Suprapubic skin (tissue), 4 donors: ENCODE measurements at regions not wholly inside any gene's neighbourhood (a gene's known extent, or its start where the extent isn't known, plus 50 kb on each side); places are given as distances from the start of the nearest gene placed in this dataset.
"Not testable (repeated sequence)": the region's sequence is repeated elsewhere in the genome, so short reads cannot be mapped to it uniquely, and the experiment has no call there.

ENCODE experiments used
- DNase-seq, 2 donors: peaks; one replicate each; pipeline ENCODE4 v3.0.0-alpha.2; 2019; ENCODE audit warnings: low spot score in 2 of 2
- H3K27ac ChIP-seq: fragments of 200-600 bp; sonication (generic); one replicate; pipeline ENCODE4 v1.5.1; 2019
- H3K27me3 ChIP-seq: fragments of 200-600 bp; sonication (generic); one replicate; pipeline ENCODE4 v1.5.1; 2019
- H3K36me3 ChIP-seq: fragments of 200-600 bp; sonication (generic); one replicate; pipeline ENCODE4 v1.5.1; 2019
- H3K4me1 ChIP-seq: fragments of 200-600 bp; sonication (generic); one replicate; pipeline ENCODE4 v1.5.1; 2019
- H3K4me3 ChIP-seq: fragments of 200-600 bp; sonication (generic); one replicate; pipeline ENCODE4 v1.5.1; 2019; ENCODE audit warnings: mild to moderate bottlenecking
- H3K9me3 ChIP-seq: fragments of 200-600 bp; sonication (generic); one replicate; pipeline ENCODE4 v1.5.1; 2019
- CTCF ChIP-seq, 2 donors: fragments of 200-600 bp in 1 of 2; fragments of 450-650 bp in 1 of 2; sonication (generic) in 1 of 2; IDR thresholded peaks; one replicate each; pipeline ENCODE4 v1.5.1; 2016 to 2019; ENCODE audit warnings: antibody characterized with exemption in 2 of 2, mild to moderate bottlenecking in 1 of 2, moderate library complexity in 1 of 2
- EP300 ChIP-seq: sonication (generic); formaldehyde crosslinking; IDR thresholded peaks from one replicate; pipeline ENCODE4 v1.6.1; 2017; ENCODE audit warnings: antibody characterized with exemption
- POLR2A ChIP-seq, 2 donors: fragments of 450-650 bp; IDR thresholded peaks; one replicate each; pipeline ENCODE4 v1.6.1; 2017; ENCODE audit warnings: antibody characterized with exemption in 2 of 2, mild to moderate bottlenecking in 2 of 2, moderate library complexity in 2 of 2
- POLR2AphosphoS5 ChIP-seq, 3 donors: sonication (generic); formaldehyde crosslinking; IDR thresholded peaks; one replicate each; pipeline ENCODE4 v1.6.1; 2017; ENCODE audit warnings: antibody characterized with exemption in 3 of 3
- WGBS: methylation state at CpG from one replicate; pipeline ENCODE4 v1.1.5; 2018; 5-methylcytosine and 5-hydroxymethylcytosine counted together

DNA sequence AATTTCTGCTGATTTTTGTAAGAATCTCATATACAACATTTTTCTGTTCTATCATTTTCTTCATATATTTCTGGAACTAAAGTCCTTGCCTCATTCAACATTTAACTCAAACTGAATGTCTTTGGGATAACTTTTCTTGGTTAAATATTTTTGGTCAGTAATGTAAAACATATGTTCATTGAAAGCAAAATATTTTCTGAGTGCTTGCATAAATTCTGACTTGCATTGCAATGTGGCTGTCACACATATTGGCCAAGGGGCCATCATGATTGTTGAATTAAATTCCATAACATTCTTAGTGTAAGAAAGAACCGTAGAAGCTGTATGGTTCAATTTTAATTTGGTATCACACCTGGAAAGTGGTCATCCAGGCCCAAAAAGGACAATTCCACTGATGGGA lies 369.4 kb downstream of the GALC start:
- Histone ChIP-seq H3K4me3 (no peak overlapping the region), H3K27ac (no peak overlapping the region), H3K4me1 (peaks cover 13% of the 10 kb centered on the region), H3K36me3 (no peaks in the 10 kb centered on the region), H3K27me3 (no peaks in the 10 kb centered on the region), H3K9me3 (peaks cover 6% of the 10 kb centered on the region)
- 69% methylated on average over 1 of the region's 1 CpG for WGBS
- no peak for DNase-seq
- TF ChIP-seq CTCF (IDR thresholded peaks at IDR 0.05) (no peak), EP300 (no peak), POLR2AphosphoS5 (IDR thresholded peaks at IDR 0.05) (no peak), POLR2A (IDR thresholded peaks at IDR 0.05) (no peak)

DNA sequence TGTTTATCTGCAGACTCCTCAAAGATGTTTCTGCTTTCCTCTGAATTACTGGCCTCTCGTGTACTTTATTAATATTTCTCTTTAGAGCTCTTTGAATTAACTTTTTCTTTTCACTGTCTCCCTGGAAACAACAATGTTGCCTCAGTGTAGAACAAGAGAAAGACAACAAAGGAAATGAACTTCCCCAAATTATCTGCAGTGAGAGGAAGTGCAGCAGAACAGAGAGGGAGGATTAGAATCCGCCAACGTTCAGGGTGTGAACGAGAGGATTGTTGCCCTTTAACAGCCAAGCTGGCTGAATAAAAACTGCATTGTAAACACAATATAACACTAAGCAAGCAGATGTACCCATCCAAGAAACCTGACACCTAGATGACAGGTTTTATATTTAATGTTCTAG lies 375.9 kb downstream of the GALC start:
- TF ChIP-seq EP300 (no peak), POLR2AphosphoS5 (IDR thresholded peaks at IDR 0.05) (no peak), CTCF (IDR thresholded peaks at IDR 0.05) (no peak), POLR2A (IDR thresholded peaks at IDR 0.05) (no peak)
- Histone ChIP-seq H3K27me3 (no peaks in the 10 kb centered on the region), H3K36me3 (no peaks in the 10 kb centered on the region), H3K9me3 (peaks cover 6% of the 10 kb centered on the region), H3K4me1 (no peaks in the 10 kb centered on the region), H3K27ac (no peak overlapping the region), H3K4me3 (no peak overlapping the region)
- no peak for DNase-seq
- 45% methylated on average over 4 of the region's 4 CpGs for WGBS

GRCh38 chr14:87615822-87616679 lies 376.9 kb downstream of the GALC start:
- no peak for TF ChIP-seq POLR2A (IDR thresholded peaks at IDR 0.05)
- TF ChIP-seq CTCF (IDR thresholded peaks at IDR 0.05), result peak in 1 of 2 donors; percentile 55
- no peak for TF ChIP-seq POLR2AphosphoS5 (IDR thresholded peaks at IDR 0.05)
- no peak for TF ChIP-seq EP300
- DNase-seq, result no peak
- H3K36me3 ChIP-seq, result no peaks in the 10 kb centered on the region
- H3K27me3 ChIP-seq, result no peaks in the 10 kb centered on the region
- H3K4me3 ChIP-seq, result no peak overlapping the region
- H3K4me1 ChIP-seq, result no peaks in the 10 kb centered on the region
- 53% methylated on average over 12 of the region's 12 CpGs for WGBS
- H3K9me3 ChIP-seq, result no peaks in the 10 kb centered on the region
- H3K27ac ChIP-seq, result no peak overlapping the region

DNA sequence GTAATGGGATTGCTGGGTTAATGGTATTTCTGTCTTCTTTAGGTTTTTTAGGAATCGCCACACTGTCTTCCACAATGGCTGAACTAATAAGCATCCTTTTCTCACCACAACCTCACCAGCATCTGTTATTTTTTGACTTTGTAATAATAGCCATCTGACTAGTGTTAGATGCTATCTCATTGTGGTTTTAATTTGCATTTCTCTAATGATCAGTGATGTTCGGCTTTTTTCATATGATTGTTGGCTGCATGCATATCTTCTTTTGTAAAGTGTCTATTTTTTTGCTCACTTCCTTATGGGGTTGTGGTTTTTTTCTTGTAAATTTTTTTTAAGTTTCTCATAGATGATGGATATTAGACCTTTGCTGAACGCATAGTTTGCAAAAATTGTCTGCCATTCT lies 377.9 kb downstream of the GALC start:
- no peak overlapping the region for H3K4me3 ChIP-seq
- no peak overlapping the region for H3K27ac ChIP-seq
- no peaks in the 10 kb centered on the region for H3K36me3 ChIP-seq
- WGBS, result 65% methylated on average over 3 of the region's 3 CpGs
- TF ChIP-seq POLR2AphosphoS5 (IDR thresholded peaks at IDR 0.05) (no peak), EP300 (no peak), CTCF (IDR thresholded peaks at IDR 0.05) (no peak), POLR2A (IDR thresholded peaks at IDR 0.05) (no peak)
- no peaks in the 10 kb centered on the region for H3K27me3 ChIP-seq
- H3K4me1 ChIP-seq, result no peaks in the 10 kb centered on the region
- DNase-seq, result no peak
- no peaks in the 10 kb centered on the region for H3K9me3 ChIP-seq

- Histone ChIP-seq H3K4me1 (no peaks in the 10 kb centered on the region), H3K4me3 (no peak overlapping the region), H3K9me3 (no peaks in the 10 kb centered on the region), H3K27me3 (no peaks in the 10 kb centered on the region), H3K27ac (no peak overlapping the region), H3K36me3 (no peaks in the 10 kb centered on the region)
- no peak for DNase-seq
- WGBS, result 77% methylated on average over 2 of the region's 2 CpGs
- TF ChIP-seq POLR2AphosphoS5 (IDR thresholded peaks at IDR 0.05) (no peak), EP300 (no peak), CTCF (IDR thresholded peaks at IDR 0.05) (no peak), POLR2A (IDR thresholded peaks at IDR 0.05) (no peak)
These were observed 379.1 kb downstream of the GALC start for GRCh38 chr14:87613881-87614280.

DNA sequence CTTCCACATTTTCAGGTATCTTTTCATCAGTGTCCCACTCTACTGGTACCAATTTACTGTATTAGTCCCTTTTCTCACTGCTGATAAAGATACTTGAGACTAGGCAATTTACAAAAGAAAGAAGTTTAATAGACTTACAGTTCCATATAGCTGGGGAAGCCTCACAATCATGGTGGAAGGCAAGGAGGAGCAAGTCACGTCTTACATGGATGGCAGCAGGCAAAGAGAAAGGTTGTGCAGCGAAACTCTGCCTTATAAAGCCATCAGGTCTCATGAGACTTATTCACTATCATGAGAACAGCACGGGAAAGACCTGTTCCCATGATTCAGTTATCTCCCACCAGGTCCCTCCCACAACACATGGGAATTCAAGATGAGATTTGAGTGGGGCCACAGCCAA lies 385.9 kb downstream of the GALC start:
- DNase-seq, H3K27me3 ChIP-seq, H3K36me3 ChIP-seq, H3K4me3 ChIP-seq, H3K4me1 ChIP-seq, H3K27ac ChIP-seq, H3K9me3 ChIP-seq: not testable (repeated sequence)
- 74% methylated on average over 3 of the region's 3 CpGs for WGBS
